Neural crest cell (in vitro differentiated cells): ENCODE measurements at regions not wholly inside any gene's neighbourhood (a gene's known extent, or its start where the extent isn't known, plus 50 kb on each side); places are given as distances from the start of the nearest gene placed in this dataset.

Experiments
- DNase-seq: peaks from one replicate; pipeline ENCODE4 v3.0.0; 2021; ENCODE audit warnings: low read depth, mixed read lengths, low spot score
- H3K27ac Mint-ChIP-seq: one replicate; pipeline ENCODE4 v1.8.0; 2021; ENCODE audit warnings: mild to moderate bottlenecking, mixed read lengths; ENCODE audit not compliant: unreplicated experiment
- H3K27me3 Mint-ChIP-seq: 2 replicates; pipeline ENCODE4 v1.8.0; 2021; ENCODE audit warnings: low read depth, mild to moderate bottlenecking, mixed read lengths
- H3K36me3 Mint-ChIP-seq: 2 replicates; pipeline ENCODE4 v1.8.0; 2021; ENCODE audit warnings: low read depth, mild to moderate bottlenecking, mixed read lengths
- H3K4me1 Mint-ChIP-seq: 2 replicates; pipeline ENCODE4 v1.8.0; 2021; ENCODE audit warnings: mixed read lengths
- H3K4me3 Mint-ChIP-seq: one replicate; pipeline ENCODE4 v1.8.0; 2021; ENCODE audit warnings: mild to moderate bottlenecking, mixed read lengths
- H3K9me3 Mint-ChIP-seq: 2 replicates; pipeline ENCODE4 v1.8.0; 2021; ENCODE audit warnings: mixed read lengths
- CTCF ChIP-seq: fragments of 200-600 bp; sonication (generic); conservative IDR thresholded peaks from 2 replicates; pipeline ENCODE4 v1.5.0; 2021; ENCODE audit warnings: antibody characterized with exemption, mild to moderate bottlenecking

- no peak overlapping the region for H3K4me3 Mint-ChIP-seq
- H3K9me3 Mint-ChIP-seq, result peaks cover 5% of the 10 kb centered on the region
- no peaks in the 10 kb centered on the region for H3K4me1 Mint-ChIP-seq
- no peak for DNase-seq
- H3K27ac Mint-ChIP-seq, result no peak overlapping the region
- no peaks in the 10 kb centered on the region for H3K27me3 Mint-ChIP-seq
- TF ChIP-seq CTCF, result no peak
- H3K36me3 Mint-ChIP-seq, result no peaks in the 10 kb centered on the region
These were observed 598.0 kb downstream of the DIPK2A start for GRCh38 chr3:144569651-144570050.

GRCh38 chr3:144583871-144584270 is 612.2 kb downstream of the DIPK2A start:
- Mint-ChIP-seq H3K27ac (no peak overlapping the region), H3K9me3 (peaks cover 6% of the 10 kb centered on the region), H3K27me3 (no peaks in the 10 kb centered on the region), H3K36me3 (no peaks in the 10 kb centered on the region), H3K4me1 (no peaks in the 10 kb centered on the region), H3K4me3 (no peak overlapping the region)
- DNase-seq, result no peak
- TF ChIP-seq CTCF, result no peak

GRCh38 chr3:144585408-144585807 is 613.8 kb downstream of the DIPK2A start:
- H3K4me3 Mint-ChIP-seq, result no peak overlapping the region
- H3K27ac Mint-ChIP-seq, result no peak overlapping the region
- no peaks in the 10 kb centered on the region for H3K4me1 Mint-ChIP-seq
- H3K27me3 Mint-ChIP-seq, result no peaks in the 10 kb centered on the region
- DNase-seq, result no peak
- H3K9me3 Mint-ChIP-seq, result peaks cover 6% of the 10 kb centered on the region
- H3K36me3 Mint-ChIP-seq, result no peaks in the 10 kb centered on the region
- TF ChIP-seq CTCF, result no peak

GRCh38 chr3:144585953-144586352 is 614.3 kb downstream of the DIPK2A start:
- peaks cover 6% of the 10 kb centered on the region for H3K9me3 Mint-ChIP-seq
- H3K4me3 Mint-ChIP-seq, result no peak overlapping the region
- H3K27me3 Mint-ChIP-seq, result no peaks in the 10 kb centered on the region
- no peaks in the 10 kb centered on the region for H3K4me1 Mint-ChIP-seq
- no peaks in the 10 kb centered on the region for H3K36me3 Mint-ChIP-seq
- no peak for TF ChIP-seq CTCF
- H3K27ac Mint-ChIP-seq, result no peak overlapping the region
- no peak for DNase-seq

GRCh38 chr3:144586382-144586781 is 614.8 kb downstream of the DIPK2A start:
- Mint-ChIP-seq H3K9me3 (peaks cover 6% of the 10 kb centered on the region), H3K4me3 (no peak overlapping the region), H3K36me3 (no peaks in the 10 kb centered on the region), H3K4me1 (no peaks in the 10 kb centered on the region), H3K27me3 (no peaks in the 10 kb centered on the region), H3K27ac (no peak overlapping the region)
- no peak for DNase-seq
- no peak for TF ChIP-seq CTCF

- no peak for TF ChIP-seq CTCF
- Mint-ChIP-seq H3K4me3 (no peak overlapping the region), H3K27ac (no peak overlapping the region), H3K36me3 (no peaks in the 10 kb centered on the region), H3K27me3 (no peaks in the 10 kb centered on the region), H3K4me1 (no peaks in the 10 kb centered on the region), H3K9me3 (peaks cover 3% of the 10 kb centered on the region)
- no peak for DNase-seq
These were observed 619.2 kb downstream of the DIPK2A start for GRCh38 chr3:144590854-144591253.
